NCI-H345 treated with DMSO at 0.1 percent for 48 hours (cell line): ENCODE measurements at regions not wholly inside any gene's neighbourhood (a gene's known extent, or its start where the extent isn't known, plus 50 kb on each side); places are given as distances from the start of the nearest gene placed in this dataset.

Experiments used
- DNase-seq: peaks from one replicate; lab custom pipeline; 2025; ENCODE audit not compliant: unreplicated experiment; lab: John Stamatoyannopoulos, UW

GRCh38 chr21:28752131-28752530 is 240.5 kb downstream of the LTN1 start:
- DNase-seq, result no peak

- no peak for DNase-seq
Measured at GRCh38 chr21:28751176-28751575, 241.5 kb downstream of the LTN1 start.

GRCh38 chr21:28750565-28750964 is 242.1 kb downstream of the LTN1 start:
- no peak for DNase-seq

GRCh38 chr21:28749536-28749935 is 243.1 kb downstream of the LTN1 start:
- DNase-seq, result no peak

- no peak for DNase-seq
Measured at GRCh38 chr21:28747464-28747863, 245.2 kb downstream of the LTN1 start.

GRCh38 chr21:28746166-28746565 is 246.5 kb downstream of the LTN1 start:
- DNase-seq, result no peak

- DNase-seq, result peak; percentile 83
Measured at GRCh38 chr21:28745131-28746016, 247.3 kb downstream of the LTN1 start.

GRCh38 chr21:28743723-28744122 is 249.0 kb downstream of the LTN1 start:
- DNase-seq, result no peak

- no peak for DNase-seq
Measured at GRCh38 chr21:28742527-28742926, 250.2 kb downstream of the LTN1 start.

- DNase-seq, result no peak
Measured at GRCh38 chr21:28740125-28740524, 252.6 kb downstream of the LTN1 start.

GRCh38 chr21:28738882-28739281 is 253.8 kb downstream of the LTN1 start:
- DNase-seq, result no peak

- DNase-seq, result no peak
Measured at GRCh38 chr21:28738420-28738704, 254.3 kb downstream of the LTN1 start.

- DNase-seq, result peak; percentile 75
Measured at GRCh38 chr21:28737674-28738419, 254.8 kb downstream of the LTN1 start.

GRCh38 chr21:28734522-28735175 is 258.0 kb downstream of the LTN1 start:
- DNase-seq, result peak; percentile 65

GRCh38 chr21:28731700-28732321 is 260.9 kb downstream of the LTN1 start:
- no peak for DNase-seq

GRCh38 chr21:28729887-28730286 is 262.8 kb downstream of the LTN1 start:
- DNase-seq, result no peak

- no peak for DNase-seq
Measured at GRCh38 chr21:28727809-28728208, 264.9 kb downstream of the LTN1 start.

- DNase-seq, result no peak
Measured at GRCh38 chr21:28725396-28725795, 267.3 kb downstream of the LTN1 start.

GRCh38 chr21:28723646-28724045 is 269.0 kb downstream of the LTN1 start:
- DNase-seq, result no peak

GRCh38 chr21:28719723-28720122 is 273.0 kb downstream of the LTN1 start:
- no peak for DNase-seq

GRCh38 chr21:28714777-28715464 is 277.8 kb downstream of the LTN1 start:
- no peak for DNase-seq
